GM19238 (cell line): ENCODE measurements at regions not wholly inside any gene's neighbourhood (a gene's known extent, or its start where the extent isn't known, plus 50 kb on each side); places are given as distances from the start of the nearest gene placed in this dataset.
"Not testable (repeated sequence)": the region's sequence is repeated elsewhere in the genome, so short reads cannot be mapped to it uniquely, and the experiment has no call there.

Source experiments
- DNase-seq: peaks from one replicate; pipeline ENCODE4 v3.0.0; 2011; ENCODE audit warnings: low spot score; ENCODE audit not compliant: insufficient read length

DNA sequence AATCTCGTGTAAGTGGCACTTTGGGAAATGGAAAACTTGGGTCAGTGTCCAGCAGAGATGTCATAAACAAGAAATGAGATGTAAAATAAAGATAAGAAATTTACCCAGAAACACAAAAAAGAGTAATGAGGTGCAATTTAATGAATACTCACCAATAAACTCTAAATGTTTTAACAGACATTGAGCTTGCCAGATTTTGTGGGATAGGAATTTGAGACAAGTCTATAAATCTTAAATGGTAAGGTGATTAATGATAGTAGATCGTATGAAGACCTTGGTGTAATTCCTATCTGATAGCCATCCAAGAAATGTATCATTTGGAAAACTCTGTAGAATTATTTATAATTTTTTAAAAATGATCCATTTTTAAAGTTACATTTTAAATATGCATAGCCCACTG lies 682.4 kb downstream of the MAT2B start:
- DNase-seq = no peak

GRCh38 chr5:164188733-164189148 lies 683.3 kb downstream of the MAT2B start:
- no peak for DNase-seq

- no peak for DNase-seq
Observed at GRCh38 chr5:164191240-164191639, 685.8 kb downstream of the MAT2B start.

GRCh38 chr5:164202338-164202737 lies 696.9 kb downstream of the MAT2B start:
- no peak for DNase-seq

DNA sequence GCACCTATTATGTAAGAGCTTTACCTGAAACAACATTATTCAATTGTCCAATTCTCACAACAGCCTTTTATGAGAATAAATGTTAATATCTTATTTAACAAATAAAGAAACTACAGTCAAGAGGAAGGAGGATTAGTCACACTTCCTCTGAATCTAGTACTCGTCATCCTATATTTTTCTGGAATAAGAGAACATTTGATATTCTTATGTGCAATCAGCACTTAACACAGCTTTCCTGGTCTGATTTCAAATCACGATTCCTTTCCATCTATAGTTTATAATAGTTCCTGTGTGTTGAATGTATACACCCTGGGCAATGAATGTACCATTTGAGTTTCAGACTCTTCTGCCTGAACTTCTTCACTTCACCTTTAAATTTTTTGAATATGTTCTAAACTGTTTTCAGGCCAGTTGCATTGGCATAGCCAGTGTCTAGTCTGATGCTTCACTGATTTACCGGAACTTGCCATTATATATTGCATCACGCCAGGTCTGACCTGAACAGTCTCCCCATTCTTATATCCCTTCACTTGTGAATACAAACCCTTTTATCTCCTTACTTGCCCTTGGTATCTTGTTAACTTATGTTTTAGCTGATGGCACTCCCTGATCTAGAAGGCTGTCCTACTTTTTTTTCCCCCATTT lies 698.3 kb downstream of the MAT2B start:
- no peak for DNase-seq

DNA sequence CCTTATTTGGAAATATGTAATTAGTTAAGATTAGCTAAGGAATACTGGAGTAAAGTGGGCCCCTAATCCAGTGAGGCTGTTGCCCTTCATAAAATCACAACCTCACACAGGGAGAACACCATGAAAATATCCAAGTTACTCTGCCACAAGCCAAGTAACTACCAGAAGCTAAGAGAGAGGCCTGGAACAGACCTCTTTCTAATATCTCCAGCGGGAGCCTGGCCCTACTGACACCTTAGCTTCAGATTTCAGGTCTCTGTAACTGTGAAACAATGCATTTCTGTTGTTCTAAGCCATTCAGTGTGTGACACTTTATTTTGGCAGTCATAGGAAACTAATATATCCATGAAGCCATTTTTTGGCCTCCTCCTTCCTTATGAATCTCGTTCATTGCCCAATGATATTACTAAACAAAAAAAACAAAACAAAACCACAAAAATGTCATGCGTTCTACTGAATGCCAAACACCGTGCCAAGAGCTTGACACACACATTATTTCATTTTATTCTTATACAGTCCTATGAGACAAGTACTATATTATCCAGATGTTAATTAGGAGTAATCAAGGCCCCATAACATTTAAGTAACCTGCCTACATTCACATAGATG lies 699.0 kb downstream of the MAT2B start:
- no peak for DNase-seq

DNA sequence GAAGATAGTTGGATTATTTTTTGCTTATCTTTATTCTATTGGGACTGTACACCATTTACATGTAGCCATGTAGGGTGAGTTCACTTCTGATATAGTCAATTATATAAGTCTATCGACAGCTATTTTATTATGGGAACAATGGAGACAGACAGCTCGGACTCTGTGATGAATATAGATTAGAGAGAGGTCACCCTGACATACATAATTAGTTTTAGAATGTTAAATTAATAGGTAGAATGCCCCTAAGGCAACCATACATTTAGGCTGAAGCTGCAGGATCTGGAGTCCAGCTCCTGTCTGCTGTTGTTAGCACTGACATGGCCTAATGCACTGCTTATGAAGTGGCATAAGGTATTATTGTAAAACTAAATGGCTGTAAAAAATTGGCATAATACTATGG lies 700.8 kb downstream of the MAT2B start:
- no peak for DNase-seq

GRCh38 chr5:164207646-164208045 lies 702.2 kb downstream of the MAT2B start:
- DNase-seq = no peak

GRCh38 chr5:164210491-164210890 lies 705.1 kb downstream of the MAT2B start:
- DNase-seq = no peak

GRCh38 chr5:164214698-164215097 lies 709.3 kb downstream of the MAT2B start:
- no peak for DNase-seq

DNA sequence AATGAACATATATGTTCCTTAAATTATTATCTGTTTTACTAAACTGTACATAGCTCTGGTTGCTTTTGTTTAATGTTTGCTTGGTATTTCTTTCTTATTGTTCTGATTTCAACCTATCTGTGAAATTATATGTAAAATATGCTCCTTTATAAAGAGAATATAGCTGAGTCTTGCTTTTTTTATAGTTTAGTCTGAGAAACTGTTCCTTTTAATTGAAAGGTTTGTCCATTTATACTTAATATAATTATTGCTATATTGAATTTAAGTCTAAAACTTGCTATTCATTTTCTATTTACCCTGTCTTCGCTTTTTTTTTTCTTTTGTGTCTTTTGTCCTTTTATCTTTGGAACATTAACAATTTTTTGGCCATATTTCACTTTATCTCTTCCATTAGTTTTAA lies 712.0 kb downstream of the MAT2B start:
- no peak for DNase-seq

DNA sequence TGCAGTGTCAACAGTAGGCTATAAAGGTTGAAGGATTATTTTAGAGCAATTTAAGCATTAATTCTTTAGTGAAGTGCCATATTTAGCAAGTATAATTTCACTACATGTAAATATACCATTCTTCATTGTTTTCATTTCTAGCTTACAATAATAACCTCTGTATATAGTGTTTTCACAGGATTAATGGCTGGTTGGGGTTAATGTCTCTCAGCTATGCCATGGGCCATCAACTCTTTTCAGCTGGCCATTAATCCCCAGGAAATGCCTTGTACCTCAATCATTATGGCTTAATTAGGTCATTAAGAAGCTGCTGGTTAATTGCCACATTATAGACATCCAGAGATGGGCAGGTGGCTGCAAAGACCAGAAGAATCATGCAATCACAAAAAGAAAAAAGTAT lies 715.1 kb downstream of the MAT2B start:
- DNase-seq = no peak

- no peak for DNase-seq
Observed at GRCh38 chr5:164224236-164224635, 718.8 kb downstream of the MAT2B start.

DNA sequence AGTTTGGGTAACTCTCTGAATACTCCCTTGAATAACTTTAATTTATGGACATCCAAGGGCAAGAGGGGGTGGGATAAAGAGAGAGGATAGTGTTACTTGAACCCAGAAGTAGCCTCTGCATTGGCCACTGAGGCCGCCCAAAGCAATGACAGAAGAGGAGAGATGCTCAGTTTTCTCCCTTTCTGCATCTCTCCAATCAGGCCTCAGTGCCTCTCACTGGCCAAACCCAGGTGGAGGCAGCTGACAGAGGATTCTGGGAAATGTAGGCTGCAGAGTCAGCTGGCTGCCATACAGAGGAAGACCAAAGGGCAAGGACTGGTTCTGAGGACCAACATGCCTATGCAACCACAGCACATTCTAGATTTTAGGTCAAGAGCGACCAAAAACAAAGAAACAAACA lies 719.4 kb downstream of the MAT2B start:
- DNase-seq = no peak

- no peak for DNase-seq
Observed at GRCh38 chr5:164230341-164230740, 724.9 kb downstream of the MAT2B start.

- DNase-seq = no peak
Observed at GRCh38 chr5:164233791-164234190, 728.4 kb downstream of the MAT2B start.

- no peak for DNase-seq
Observed at GRCh38 chr5:164234321-164234720, 728.9 kb downstream of the MAT2B start.

DNA sequence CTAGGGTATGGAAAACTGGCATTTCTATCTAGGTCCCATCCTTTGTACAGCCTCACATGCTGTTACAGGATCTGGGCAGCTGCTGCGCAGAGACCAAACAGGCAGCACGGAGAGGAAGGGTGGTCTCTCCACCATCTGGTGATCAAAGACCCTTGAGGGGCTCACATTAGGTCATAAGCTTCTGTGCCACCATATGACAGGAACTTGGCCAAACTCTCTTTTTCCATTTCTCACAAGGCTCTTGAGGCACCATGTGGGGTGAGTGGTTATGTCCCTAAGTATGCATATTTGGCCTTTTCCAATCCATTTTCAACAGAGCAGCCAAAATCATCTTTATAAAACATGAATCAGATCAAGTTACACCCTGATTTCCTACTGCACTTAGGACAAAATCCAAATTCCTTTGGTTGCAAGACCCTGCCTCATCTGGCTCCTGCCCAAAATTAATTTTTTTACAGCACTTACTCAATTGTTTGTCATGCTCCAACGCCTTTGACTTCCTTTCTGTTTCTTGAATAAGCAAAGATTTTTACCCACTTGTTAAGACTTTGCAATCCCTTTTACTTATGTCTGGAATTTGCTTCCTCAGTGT lies 730.0 kb downstream of the MAT2B start:
- no peak for DNase-seq

GRCh38 chr5:164237486-164237885 lies 732.1 kb downstream of the MAT2B start:
- no peak for DNase-seq

GRCh38 chr5:164251781-164252180 lies 746.4 kb downstream of the MAT2B start:
- not testable (repeated sequence) for DNase-seq

DNA sequence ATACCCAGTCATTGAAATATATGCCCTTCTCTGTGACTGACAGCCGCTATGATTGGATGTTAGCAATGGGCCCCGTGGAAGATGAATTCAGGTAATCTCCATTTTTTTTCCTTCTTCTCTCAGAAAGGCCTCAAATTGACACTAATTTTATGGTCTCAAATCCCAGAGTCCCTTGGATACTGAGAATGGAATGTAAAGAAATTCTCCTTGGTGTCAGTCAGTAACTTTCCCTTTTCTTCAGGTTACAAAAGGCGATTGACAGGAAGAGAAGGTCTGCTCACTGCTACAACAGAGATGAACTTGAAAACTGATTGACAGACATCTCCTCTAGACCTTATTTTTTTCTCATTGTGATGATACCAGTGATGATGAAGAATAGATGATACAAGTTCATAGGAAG lies 748.3 kb downstream of the MAT2B start:
- DNase-seq = no peak

- no peak for DNase-seq
Observed at GRCh38 chr5:164255598-164256213, 750.3 kb downstream of the MAT2B start.

DNA sequence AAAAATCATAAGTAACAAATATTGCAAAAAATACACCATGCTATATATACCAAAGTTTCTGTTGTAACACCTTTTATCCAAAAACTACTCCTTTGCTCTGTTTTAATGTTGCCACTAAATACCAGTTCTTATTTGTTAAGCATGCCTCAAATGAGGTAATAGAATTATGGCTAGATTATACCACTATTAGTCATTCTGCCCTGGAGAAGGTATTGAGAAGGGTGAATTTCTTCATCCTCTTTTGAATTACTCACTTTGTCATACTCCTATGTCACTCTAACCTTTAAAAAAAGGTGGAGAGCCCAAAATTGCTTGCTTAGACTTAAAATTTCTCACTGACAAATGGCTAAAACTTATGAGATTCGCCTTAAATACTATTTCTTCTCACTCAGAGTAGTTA lies 750.9 kb downstream of the MAT2B start:
- no peak for DNase-seq
